Caco-2 (cell line): ENCODE measurements at regions not wholly inside any gene's neighbourhood (a gene's known extent, or its start where the extent isn't known, plus 50 kb on each side); places are given as distances from the start of the nearest gene placed in this dataset.

Source experiments
- BruUV-seq: library from RNA; stranded (reverse); fragments of 400-500 nt; replicated peaks from 2 replicates; lab custom pipeline; 2021; lab: Mats Ljungman, UMichigan
- CTCF ChIA-PET: fragments of 300-600 bp; sonication (Branson Sonifier 250); formaldehyde crosslinking; loops from one replicate; lab custom pipeline; 2022; ENCODE audit warnings: antibody characterized with exemption; lab: Charles Lee
- POLR2A ChIA-PET: fragments of 300-600 bp; sonication (Branson Sonifier 250); formaldehyde crosslinking; loops from one replicate; lab custom pipeline; 2022; ENCODE audit warnings: antibody characterized with exemption; lab: Charles Lee
- DNase-seq, 2 experiments: peaks; one replicate each; pipeline versions ENCODE4 v3.0.0 to v3.0.0-alpha.2; 2020 to 2022
- H3K27me3 ChIP-seq: replicated peaks from 2 replicates; pipeline ENCODE4 v1.6.0; 2011; ENCODE audit warnings: low read length; ENCODE audit not compliant: control insufficient read depth, insufficient read depth
- H3K36me3 ChIP-seq: 2 replicates; pipeline ENCODE4 v1.5.1; 2011; ENCODE audit warnings: low read length; ENCODE audit not compliant: control insufficient read depth, insufficient read depth
- H3K4me1 ChIP-seq: fragments of 250-450 bp; sonication (Bioruptor Pico); 2 replicates; pipeline ENCODE4 v1.5.1; 2020; ENCODE audit warnings: mild to moderate bottlenecking
- H3K4me3 ChIP-seq: 2 replicates; pipeline ENCODE4 v1.5.1; 2011; ENCODE audit warnings: low read depth, mild to moderate bottlenecking, control low read depth, low read length
- H3K9me3 ChIP-seq: fragments of 250-450 bp; sonication (Bioruptor Pico); 2 replicates; pipeline ENCODE4 v1.5.1; 2020; ENCODE audit warnings: mild to moderate bottlenecking, moderate library complexity
- H3K27ac Mint-ChIP-seq: one replicate; pipeline ENCODE4 v1.8.0; 2022; ENCODE audit warnings: mixed read lengths; ENCODE audit not compliant: unreplicated experiment
- H3K27me3 Mint-ChIP-seq: one replicate; pipeline ENCODE4 v1.8.0; 2022; ENCODE audit warnings: mixed read lengths; ENCODE audit not compliant: insufficient read depth, unreplicated experiment
- H3K36me3 Mint-ChIP-seq: one replicate; pipeline ENCODE4 v1.8.0; 2022; ENCODE audit warnings: mild to moderate bottlenecking, mixed read lengths; ENCODE audit not compliant: insufficient read depth, unreplicated experiment
- H3K4me1 Mint-ChIP-seq: one replicate; pipeline ENCODE4 v1.8.0; 2022; ENCODE audit warnings: low read depth, mixed read lengths; ENCODE audit not compliant: unreplicated experiment
- H3K4me3 Mint-ChIP-seq: one replicate; pipeline ENCODE4 v1.8.0; 2022; ENCODE audit warnings: mild to moderate bottlenecking, moderate library complexity, mixed read lengths; ENCODE audit not compliant: unreplicated experiment
- H3K9me3 Mint-ChIP-seq: one replicate; pipeline ENCODE4 v1.8.0; 2022; ENCODE audit warnings: mixed read lengths; ENCODE audit not compliant: unreplicated experiment
- intact Hi-C: fragments of 100-400 bp; cut with micrococcal nuclease; formaldehyde crosslinking; loops from one replicate; pipeline ENCODE4 v1.10.0; 2022; ENCODE audit not compliant: unreplicated experiment
- TF ChIP-seq, protein P1 (sequence below), 2 experiments: fragments of 200-600 bp in 1 of 2; IDR thresholded peaks; 1 replicate in 1 of 2; 2 replicates in 1 of 2; pipeline versions ENCODE4 v1.5.1 to v1.8.0; 2011 to 2022; ENCODE audit warnings: antibody characterized with exemption in 1 of 2, control low read depth in 1 of 2, inconsistent platforms in 1 of 2, low read depth in 1 of 2, low read length in 1 of 2, mild to moderate bottlenecking in 1 of 2, moderate library complexity in 1 of 2; ENCODE audit not compliant: insufficient read depth in 1 of 2, severe bottlenecking in 1 of 2, unreplicated experiment in 1 of 2

DNA sequence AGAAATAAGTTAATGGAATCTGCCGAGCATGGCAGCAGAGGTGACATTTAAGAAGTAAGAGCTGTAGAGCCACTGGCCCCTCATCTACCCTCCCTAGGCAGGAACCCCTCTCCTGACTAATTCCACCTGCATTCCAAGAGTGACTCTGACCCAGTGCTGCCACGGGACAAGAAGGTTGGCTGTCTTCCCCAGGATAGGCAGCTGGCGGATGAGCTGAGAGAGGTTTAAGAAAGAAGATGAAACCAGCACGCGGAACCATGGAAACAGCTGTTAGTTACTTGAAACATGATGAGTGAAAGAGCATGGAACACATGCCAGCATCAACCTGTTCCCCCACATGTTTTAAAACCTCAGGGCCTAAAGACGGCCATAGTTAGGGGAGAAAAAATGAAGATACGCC is 74.1 kb downstream of the RND3 start:
- Mint-ChIP-seq H3K27ac (peak overlapping the region; percentile 80), H3K36me3 (peaks cover 7% of the 10 kb centered on the region), H3K4me1 (peaks cover 31% of the 10 kb centered on the region), H3K4me3 (no peak overlapping the region), H3K27me3 (no peaks in the 10 kb centered on the region), H3K9me3 (peaks cover 10% of the 10 kb centered on the region)
- POLR2A ChIA-PET: no interaction called here
- no peaks in the 10 kb centered on the region for H3K27me3 ChIP-seq
- peaks cover 51% of the 10 kb centered on the region for H3K4me1 ChIP-seq
- CTCF ChIA-PET: no interaction called here
- BruUV-seq: no TSS peak
- H3K4me3 ChIP-seq: no peak overlapping the region
- no peak for DNase-seq
- no peaks in the 10 kb centered on the region for H3K36me3 ChIP-seq
- peaks cover 9% of the 10 kb centered on the region; the same call in 1 of the 2 replicates for H3K9me3 ChIP-seq
- intact Hi-C loops: no loop called here
- TF ChIP-seq, protein P1, sequence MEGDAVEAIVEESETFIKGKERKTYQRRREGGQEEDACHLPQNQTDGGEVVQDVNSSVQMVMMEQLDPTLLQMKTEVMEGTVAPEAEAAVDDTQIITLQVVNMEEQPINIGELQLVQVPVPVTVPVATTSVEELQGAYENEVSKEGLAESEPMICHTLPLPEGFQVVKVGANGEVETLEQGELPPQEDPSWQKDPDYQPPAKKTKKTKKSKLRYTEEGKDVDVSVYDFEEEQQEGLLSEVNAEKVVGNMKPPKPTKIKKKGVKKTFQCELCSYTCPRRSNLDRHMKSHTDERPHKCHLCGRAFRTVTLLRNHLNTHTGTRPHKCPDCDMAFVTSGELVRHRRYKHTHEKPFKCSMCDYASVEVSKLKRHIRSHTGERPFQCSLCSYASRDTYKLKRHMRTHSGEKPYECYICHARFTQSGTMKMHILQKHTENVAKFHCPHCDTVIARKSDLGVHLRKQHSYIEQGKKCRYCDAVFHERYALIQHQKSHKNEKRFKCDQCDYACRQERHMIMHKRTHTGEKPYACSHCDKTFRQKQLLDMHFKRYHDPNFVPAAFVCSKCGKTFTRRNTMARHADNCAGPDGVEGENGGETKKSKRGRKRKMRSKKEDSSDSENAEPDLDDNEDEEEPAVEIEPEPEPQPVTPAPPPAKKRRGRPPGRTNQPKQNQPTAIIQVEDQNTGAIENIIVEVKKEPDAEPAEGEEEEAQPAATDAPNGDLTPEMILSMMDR (IDR thresholded peaks at IDR 0.05; ENCODE audit: insufficient read depth in 1 of 2, low read depth in 1 of 2, low read length in 1 of 2, severe bottlenecking in 1 of 2, unreplicated experiment in 1 of 2): no peak

DNA sequence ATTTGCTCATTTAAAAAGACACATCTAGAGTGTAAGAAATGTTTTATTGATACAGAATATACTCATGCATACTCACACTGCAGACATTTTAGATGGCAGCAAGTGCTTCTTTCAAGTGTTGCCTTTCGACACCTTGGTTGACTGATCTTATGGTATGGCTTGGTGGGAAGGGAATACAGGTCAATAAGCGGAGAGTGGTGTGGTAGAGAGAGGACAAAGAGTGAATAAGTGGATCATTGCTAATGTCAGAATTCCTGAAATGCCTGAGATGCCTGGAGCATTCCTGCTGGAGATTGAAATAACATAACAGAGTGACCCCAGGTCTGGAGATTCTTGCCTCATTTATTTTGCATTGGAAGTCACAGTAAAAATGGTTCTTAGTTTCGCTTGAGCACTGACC is 76.7 kb downstream of the RND3 start:
- peaks cover 68% of the 10 kb centered on the region for H3K4me1 ChIP-seq
- H3K9me3 ChIP-seq: peaks cover 3% of the 10 kb centered on the region; the same call in 1 of the 2 replicates
- Mint-ChIP-seq H3K4me1 (peaks cover 54% of the 10 kb centered on the region), H3K4me3 (peak overlapping the region; percentile 20), H3K27me3 (no peaks in the 10 kb centered on the region), H3K9me3 (peaks cover 20% of the 10 kb centered on the region), H3K27ac (peak overlapping the region; percentile 80), H3K36me3 (peaks cover 17% of the 10 kb centered on the region)
- TF ChIP-seq, protein P1 (IDR thresholded peaks at IDR 0.05; ENCODE audit: insufficient read depth in 1 of 2, low read depth in 1 of 2, low read length in 1 of 2, severe bottlenecking in 1 of 2, unreplicated experiment in 1 of 2): no peak
- BruUV-seq: no TSS peak
- H3K4me3 ChIP-seq: no peak overlapping the region
- ChIA-PET CTCF (no interaction called here), POLR2A (no interaction called here)
- H3K27me3 ChIP-seq: no peaks in the 10 kb centered on the region
- no peaks in the 10 kb centered on the region for H3K36me3 ChIP-seq
- peak; percentile 68 to 77 for DNase-seq
- intact Hi-C loops: loop anchor here (2.0 kb wide), 2 partner anchors 40 to 66 kb away; no protein-coding TSS in a partner anchor

DNA sequence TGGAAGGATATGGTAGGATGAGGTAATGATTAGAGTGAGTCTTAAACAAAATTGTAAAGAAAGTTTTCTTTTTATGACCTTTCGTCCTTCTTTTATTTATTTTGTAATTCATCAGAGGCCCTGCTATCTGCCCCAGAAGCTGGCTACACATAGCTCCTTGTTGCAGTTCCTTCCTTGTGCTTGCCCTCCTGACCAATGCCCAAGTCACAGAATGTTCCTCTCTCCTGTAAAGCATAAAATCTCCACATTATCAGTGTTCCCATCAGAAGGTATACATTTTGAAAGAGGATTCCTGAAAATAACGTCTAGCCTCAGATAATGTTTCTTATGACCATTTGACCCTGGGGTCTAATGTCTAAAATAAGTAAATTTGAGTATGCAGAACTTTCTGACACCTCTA is 78.3 kb downstream of the RND3 start:
- H3K4me3 ChIP-seq: no peak overlapping the region
- POLR2A ChIA-PET: interaction anchor here (0.7 kb wide), 1 partner anchor 37 kb away, joined by 4 read pairs; no protein-coding TSS in a partner anchor
- H3K4me3 Mint-ChIP-seq: no peak overlapping the region
- peak overlapping the region; percentile 73 for H3K27ac Mint-ChIP-seq
- intact Hi-C loops: loop anchor here (5.0 kb wide), 5 partner anchors 43 to 367 kb away; no protein-coding TSS in a partner anchor
- no peaks in the 10 kb centered on the region for H3K36me3 ChIP-seq
- peaks cover 20% of the 10 kb centered on the region for H3K9me3 Mint-ChIP-seq
- no TSS peak for BruUV-seq
- DNase-seq: no peak
- no peaks in the 10 kb centered on the region for H3K27me3 Mint-ChIP-seq
- TF ChIP-seq, protein P1 (IDR thresholded peaks at IDR 0.05; ENCODE audit: insufficient read depth in 1 of 2, low read depth in 1 of 2, low read length in 1 of 2, severe bottlenecking in 1 of 2, unreplicated experiment in 1 of 2): no peak
- peaks cover 20% of the 10 kb centered on the region for H3K36me3 Mint-ChIP-seq
- H3K27me3 ChIP-seq: no peaks in the 10 kb centered on the region
- peaks cover 82% of the 10 kb centered on the region for H3K4me1 ChIP-seq
- CTCF ChIA-PET: interaction anchor here (0.9 kb wide), 1 partner anchor 11 kb away, joined by 3 read pairs; no protein-coding TSS in a partner anchor
- peaks cover 67% of the 10 kb centered on the region for H3K4me1 Mint-ChIP-seq
- H3K9me3 ChIP-seq: peaks cover 3% of the 10 kb centered on the region; the same call in 1 of the 2 replicates
